ENCODE measurements at regions not wholly inside any gene's neighbourhood (a gene's known extent, or its start where the extent isn't known, plus 50 kb on each side); places are given as distances from the start of the nearest gene placed in this dataset.

DNA sequence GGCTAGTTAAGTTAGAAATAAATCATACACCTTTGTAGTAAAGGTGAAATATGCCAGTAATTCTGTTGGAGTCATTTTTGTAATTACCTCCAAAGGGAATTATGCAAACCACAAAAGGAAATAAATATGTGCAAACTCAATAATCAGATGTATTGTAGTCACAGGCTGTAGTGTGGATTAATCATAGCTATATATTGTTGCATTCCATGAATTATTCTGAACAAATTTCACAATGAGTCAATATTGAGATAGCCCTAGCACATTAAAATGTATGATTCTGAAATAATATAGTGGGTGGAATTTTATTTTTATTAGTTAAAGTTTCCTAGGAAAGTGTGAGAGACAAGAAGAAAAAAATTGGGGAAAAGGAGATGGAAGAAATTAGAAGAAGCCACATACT, 790.5 kb upstream of the PCDH20 start:
- TF ChIP-seq EP300 (IDR thresholded peaks at IDR 0.05) (no peak), POLR2A (IDR thresholded peaks at IDR 0.05) (no peak)
- TF ChIP-seq, protein P1, sequence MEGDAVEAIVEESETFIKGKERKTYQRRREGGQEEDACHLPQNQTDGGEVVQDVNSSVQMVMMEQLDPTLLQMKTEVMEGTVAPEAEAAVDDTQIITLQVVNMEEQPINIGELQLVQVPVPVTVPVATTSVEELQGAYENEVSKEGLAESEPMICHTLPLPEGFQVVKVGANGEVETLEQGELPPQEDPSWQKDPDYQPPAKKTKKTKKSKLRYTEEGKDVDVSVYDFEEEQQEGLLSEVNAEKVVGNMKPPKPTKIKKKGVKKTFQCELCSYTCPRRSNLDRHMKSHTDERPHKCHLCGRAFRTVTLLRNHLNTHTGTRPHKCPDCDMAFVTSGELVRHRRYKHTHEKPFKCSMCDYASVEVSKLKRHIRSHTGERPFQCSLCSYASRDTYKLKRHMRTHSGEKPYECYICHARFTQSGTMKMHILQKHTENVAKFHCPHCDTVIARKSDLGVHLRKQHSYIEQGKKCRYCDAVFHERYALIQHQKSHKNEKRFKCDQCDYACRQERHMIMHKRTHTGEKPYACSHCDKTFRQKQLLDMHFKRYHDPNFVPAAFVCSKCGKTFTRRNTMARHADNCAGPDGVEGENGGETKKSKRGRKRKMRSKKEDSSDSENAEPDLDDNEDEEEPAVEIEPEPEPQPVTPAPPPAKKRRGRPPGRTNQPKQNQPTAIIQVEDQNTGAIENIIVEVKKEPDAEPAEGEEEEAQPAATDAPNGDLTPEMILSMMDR (IDR thresholded peaks at IDR 0.05): no peak

Data from suprapubic skin (tissue), 3 donors.